GM23338 (cell line): ENCODE measurements at regions not wholly inside any gene's neighbourhood (a gene's known extent, or its start where the extent isn't known, plus 50 kb on each side); places are given as distances from the start of the nearest gene placed in this dataset.

ENCODE experiments used
- CREB1 ChIP-seq: fragments of 250-450 bp; sonication (Bioruptor Pico); IDR thresholded peaks from 2 replicates; pipeline ENCODE4 v1.5.0; 2020; ENCODE audit warnings: low read depth, mild to moderate bottlenecking, moderate library complexity
- CTCF ChIP-seq, 2 experiments: fragments of 200-600 bp in 1 of 2; sonication (generic) in 1 of 2; conservative IDR thresholded peaks; 2 replicates each; pipeline versions ENCODE4 v1.5.1 to v1.6.1; 2016 to 2017; ENCODE audit warnings: antibody characterized with exemption in 2 of 2, low read depth in 2 of 2, mild to moderate bottlenecking in 2 of 2, moderate library complexity in 1 of 2
- ETS1 ChIP-seq: IDR thresholded peaks from 2 replicates; pipeline ENCODE4 v1.6.1; 2016; ENCODE audit warnings: antibody characterized with exemption
- EZH2 ChIP-seq: fragments of 200-600 bp; sonication (generic); IDR thresholded peaks from one replicate; pipeline ENCODE4 v1.8.0; 2017; ENCODE audit warnings: antibody characterized with exemption, mild to moderate bottlenecking, low read depth; ENCODE audit not compliant: unreplicated experiment
- EZH2phosphoT487 ChIP-seq: fragments of 200-600 bp; sonication (generic); IDR thresholded peaks from one replicate; pipeline ENCODE4 v1.8.1; 2018; ENCODE audit warnings: antibody characterized with exemption; ENCODE audit not compliant: unreplicated experiment
- JUNB ChIP-seq: IDR thresholded peaks from one replicate; pipeline ENCODE4 v1.6.1; 2016; ENCODE audit warnings: antibody characterized with exemption; ENCODE audit not compliant: unreplicated experiment
- POLR2AphosphoS5 ChIP-seq: IDR thresholded peaks from 2 replicates; pipeline ENCODE4 v1.6.1; 2016; ENCODE audit warnings: antibody characterized with exemption, low read depth
- REST ChIP-seq: IDR thresholded peaks from one replicate; pipeline ENCODE4 v1.6.1; 2018; ENCODE audit warnings: antibody characterized with exemption; ENCODE audit not compliant: unreplicated experiment
- STAT1 ChIP-seq: IDR thresholded peaks from one replicate; pipeline ENCODE4 v1.6.1; 2016; ENCODE audit warnings: antibody characterized with exemption; ENCODE audit not compliant: unreplicated experiment

GRCh38 chr14:98321841-98322240 is 950.2 kb downstream of the BCL11B start:
- no peak for TF ChIP-seq EZH2
- TF ChIP-seq POLR2AphosphoS5: no peak
- no peak for TF ChIP-seq EZH2phosphoT487
- TF ChIP-seq CTCF (conservative IDR thresholded peaks at IDR 0.05; ENCODE audit: low read depth in 2 of 2): no peak
- no peak for TF ChIP-seq CREB1 (CRISPR knock-in tag)
- no peak for TF ChIP-seq JUNB
- no peak for TF ChIP-seq REST
- no peak for TF ChIP-seq ETS1
- no peak for TF ChIP-seq STAT1
